ENCODE measurements at regions not wholly inside any gene's neighbourhood (a gene's known extent, or its start where the extent isn't known, plus 50 kb on each side); places are given as distances from the start of the nearest gene placed in this dataset.

GRCh38 chr2:217515615-217516309 is 487.0 kb downstream of the TNS1 start:
- TF ChIP-seq CTCF (conservative IDR thresholded peaks at IDR 0.05) = no peak
- TF ChIP-seq EZH2 (IDR thresholded peaks at IDR 0.05; ENCODE audit: low read depth) = no peak

Measured in PC-9 (cell line).